ENCODE measurements at regions not wholly inside any gene's neighbourhood (a gene's known extent, or its start where the extent isn't known, plus 50 kb on each side); places are given as distances from the start of the nearest gene placed in this dataset.

DNA sequence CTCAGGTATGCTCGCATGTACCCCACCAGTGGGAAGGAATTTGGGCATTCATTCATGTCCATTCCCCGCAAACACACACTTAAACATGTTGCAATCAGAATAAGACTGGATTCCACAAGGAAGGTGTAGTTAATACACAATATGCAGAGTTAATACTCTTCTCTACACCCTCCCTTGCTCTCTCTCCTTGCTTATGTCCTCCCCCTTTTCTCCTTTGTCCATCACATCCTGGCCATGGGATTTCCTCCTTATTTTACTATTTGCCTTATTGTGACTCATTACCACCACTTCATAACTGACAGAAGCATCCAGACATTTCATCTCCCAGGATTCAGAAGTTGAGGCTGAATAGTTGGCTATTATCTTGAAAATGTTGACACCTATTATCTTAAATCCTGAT lies 473.8 kb upstream of the SPHKAP start:
- no peak for DNase-seq (ENCODE audit: low read depth)
- no peak for TF ChIP-seq CTCF (IDR thresholded peaks at IDR 0.05; ENCODE audit: low read length, missing control alignments)
- H3K4me3 ChIP-seq (replicated peaks; ENCODE audit: low read depth, low read length), result no peak overlapping the region

DNA sequence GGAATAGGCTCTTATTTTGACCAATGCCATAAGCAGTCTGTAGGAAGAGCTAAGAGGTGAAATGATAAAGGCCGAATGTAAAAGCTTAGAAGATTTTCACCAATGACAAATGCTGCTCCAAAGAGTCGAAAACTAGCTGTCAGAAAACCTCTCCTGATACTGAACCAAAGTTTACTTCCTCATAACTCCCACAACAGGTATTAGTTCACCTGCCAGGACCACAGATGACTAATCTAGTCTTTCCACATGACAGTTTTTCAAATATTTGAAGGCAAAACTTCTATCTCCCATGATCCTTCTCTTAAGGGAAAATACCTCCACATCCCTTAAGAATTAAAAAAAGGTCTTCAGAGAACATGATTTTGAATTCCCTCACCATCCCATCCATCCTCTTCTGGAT lies 473.2 kb upstream of the SPHKAP start:
- no peak for TF ChIP-seq CTCF (IDR thresholded peaks at IDR 0.05; ENCODE audit: low read length, missing control alignments)

GRCh38 chr2:228653884-228654283 lies 472.4 kb upstream of the SPHKAP start:
- no peak overlapping the region for H3K4me3 ChIP-seq (replicated peaks; ENCODE audit: low read depth, low read length)

More for the DNA sequence above, 473.2 kb upstream of the SPHKAP start:
- H3K4me3 ChIP-seq (replicated peaks; ENCODE audit: low read depth, low read length), result no peak overlapping the region
- no peak for DNase-seq (ENCODE audit: low read depth)

GRCh38 chr2:228652366-228652765 lies 470.9 kb upstream of the SPHKAP start:
- H3K4me3 ChIP-seq (replicated peaks; ENCODE audit: low read depth, low read length), result no peak overlapping the region
- DNase-seq (ENCODE audit: low read depth), result no peak
- TF ChIP-seq CTCF (IDR thresholded peaks at IDR 0.05; ENCODE audit: low read length, missing control alignments), result no peak

More at GRCh38 chr2:228653884-228654283, 472.4 kb upstream of the SPHKAP start:
- TF ChIP-seq CTCF (IDR thresholded peaks at IDR 0.05; ENCODE audit: low read length, missing control alignments), result no peak
- no peak for DNase-seq (ENCODE audit: low read depth)

- no peak overlapping the region for H3K4me3 ChIP-seq (replicated peaks; ENCODE audit: low read depth, low read length)
- no peak for TF ChIP-seq CTCF (IDR thresholded peaks at IDR 0.05; ENCODE audit: low read length, missing control alignments)
Observed at GRCh38 chr2:228649876-228650275, 468.4 kb upstream of the SPHKAP start.

GRCh38 chr2:228649447-228649846 lies 468.0 kb upstream of the SPHKAP start:
- H3K4me3 ChIP-seq (replicated peaks; ENCODE audit: low read depth, low read length), result no peak overlapping the region
- no peak for TF ChIP-seq CTCF (IDR thresholded peaks at IDR 0.05; ENCODE audit: low read length, missing control alignments)
- DNase-seq (ENCODE audit: low read depth), result no peak

More at GRCh38 chr2:228649876-228650275, 468.4 kb upstream of the SPHKAP start:
- DNase-seq (ENCODE audit: low read depth), result no peak

GRCh38 chr2:228648541-228648940 lies 467.1 kb upstream of the SPHKAP start:
- TF ChIP-seq CTCF (IDR thresholded peaks at IDR 0.05; ENCODE audit: low read length, missing control alignments), result no peak
- DNase-seq (ENCODE audit: low read depth), result no peak
- no peak overlapping the region for H3K4me3 ChIP-seq (replicated peaks; ENCODE audit: low read depth, low read length)

Data from fibroblast of pulmonary artery (primary cell).